Activated CD4-positive, alpha-beta T cell treated with anti-CD3 and anti-CD28 coated beads, Interleukin-2, amount 50 U/mL, for 24 hours (primary cell): ENCODE measurements at regions not wholly inside any gene's neighbourhood (a gene's known extent, or its start where the extent isn't known, plus 50 kb on each side); places are given as distances from the start of the nearest gene placed in this dataset.

Experiments
- DNase-seq, 2 donors: peaks; one replicate each; pipeline ENCODE4 v3.0.0-alpha.2; 2020; ENCODE audit warnings: low read depth in 1 of 2, low spot score in 1 of 2

DNA sequence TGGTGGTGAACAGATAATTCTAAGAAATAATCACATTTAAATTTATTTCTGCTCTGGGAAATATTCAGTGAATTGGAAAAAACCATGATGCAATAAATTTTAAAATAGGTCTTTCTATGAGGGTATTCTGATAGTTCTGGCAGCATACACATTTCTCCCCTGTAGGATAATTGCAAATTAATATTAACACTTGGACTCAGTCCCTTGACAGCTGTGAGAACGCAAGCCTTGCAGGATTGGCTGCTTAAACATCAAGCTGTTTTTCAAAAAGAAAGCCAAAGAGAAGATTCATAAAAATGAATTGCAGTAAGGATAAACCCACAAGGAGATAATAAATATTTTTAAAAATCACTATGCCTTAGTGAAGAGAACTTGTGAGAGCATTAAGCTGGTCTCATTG is 180.0 kb downstream of the MTRR start:
- DNase-seq, result no peak

DNA sequence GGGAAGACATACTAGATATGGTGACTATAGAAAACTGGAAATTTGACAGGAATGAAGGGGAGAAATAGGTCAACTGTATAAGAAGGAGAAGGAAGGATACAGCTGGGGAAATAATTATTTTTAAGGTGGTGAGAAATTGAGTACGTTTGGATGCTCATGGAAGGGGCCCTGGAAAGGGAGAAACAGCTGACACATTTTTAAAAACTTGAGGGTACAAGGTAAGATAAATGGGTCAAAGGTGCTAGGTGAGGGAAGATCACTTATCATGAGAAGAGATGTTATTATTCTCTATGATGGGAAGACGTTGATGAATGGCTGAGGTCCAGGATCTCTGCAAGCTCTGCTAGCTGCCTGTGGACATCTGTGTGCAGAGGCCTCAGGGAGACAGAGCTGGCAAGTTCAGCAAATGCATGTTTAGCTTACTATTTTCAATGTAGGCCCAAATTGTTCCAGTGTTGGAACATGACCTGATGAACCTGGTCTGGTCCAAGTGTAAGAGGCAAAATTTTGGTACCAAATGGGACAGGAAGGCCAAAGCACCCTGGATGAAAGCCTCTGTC is 181.7 kb downstream of the MTRR start:
- no peak for DNase-seq

DNA sequence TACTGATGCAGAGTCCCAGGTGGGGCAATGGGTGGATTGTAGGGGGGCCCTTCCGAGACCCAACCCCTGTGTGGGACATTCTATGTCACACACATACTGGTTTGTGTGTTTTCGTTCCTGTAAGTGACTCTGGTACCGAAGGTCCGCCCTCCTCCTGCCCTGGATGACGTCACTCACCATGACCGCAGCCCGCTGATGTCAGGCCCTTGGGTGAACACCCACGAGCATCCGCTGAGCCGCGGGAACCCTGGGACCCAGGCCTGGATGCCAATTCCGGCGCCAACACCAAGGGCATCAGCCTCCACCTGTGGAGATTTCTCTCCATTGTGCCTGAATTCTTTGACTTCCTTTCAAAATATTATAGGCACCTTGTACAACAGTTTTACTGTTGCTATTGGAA is 184.3 kb downstream of the MTRR start:
- no peak for DNase-seq

DNA sequence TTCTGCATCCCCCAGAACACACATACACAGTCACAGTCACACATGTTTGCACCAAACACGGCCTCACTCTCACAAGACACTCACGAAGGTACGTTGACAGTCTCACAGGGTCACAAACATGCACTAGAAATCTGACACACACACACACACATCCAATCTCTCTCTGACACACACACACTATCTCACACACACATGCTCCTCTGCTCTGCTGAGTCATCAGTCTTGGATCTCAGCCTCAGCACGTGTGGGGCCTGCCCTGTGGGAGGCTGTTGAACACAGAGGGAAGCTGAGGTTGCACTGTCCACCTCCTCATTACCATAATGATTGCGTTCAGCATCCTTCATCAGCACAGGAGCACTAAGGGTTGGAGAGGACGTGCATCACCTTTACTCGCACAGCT is 188.8 kb downstream of the MTRR start:
- DNase-seq, result no peak

DNA sequence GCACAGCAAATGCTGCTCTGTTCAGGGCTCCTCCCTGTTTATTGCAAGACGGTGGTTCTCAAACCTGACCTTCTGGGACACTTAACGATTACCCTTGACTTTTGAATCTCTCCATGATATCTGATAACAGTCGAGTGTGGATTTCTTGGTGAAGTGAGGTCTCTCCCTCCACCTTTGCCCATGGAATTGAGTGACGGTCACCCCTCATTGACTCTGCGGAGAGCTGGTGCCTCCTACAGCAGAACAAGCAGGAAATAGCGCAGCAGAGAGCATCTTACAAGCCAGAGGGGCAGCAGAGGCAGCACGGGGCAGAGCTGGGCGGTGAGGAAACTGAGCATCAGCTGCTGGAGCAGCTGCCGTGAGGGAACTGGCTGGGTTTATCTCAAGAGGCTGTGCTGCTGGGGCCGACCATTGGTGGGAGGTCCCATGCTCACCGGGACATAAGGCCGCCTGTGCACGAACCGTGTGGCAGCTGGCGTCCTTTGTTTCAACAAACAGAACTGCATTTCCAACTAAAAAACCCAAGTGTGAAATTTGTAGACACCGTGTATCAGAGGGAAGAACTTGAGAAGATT is 189.8 kb downstream of the MTRR start:
- DNase-seq, result no peak

DNA sequence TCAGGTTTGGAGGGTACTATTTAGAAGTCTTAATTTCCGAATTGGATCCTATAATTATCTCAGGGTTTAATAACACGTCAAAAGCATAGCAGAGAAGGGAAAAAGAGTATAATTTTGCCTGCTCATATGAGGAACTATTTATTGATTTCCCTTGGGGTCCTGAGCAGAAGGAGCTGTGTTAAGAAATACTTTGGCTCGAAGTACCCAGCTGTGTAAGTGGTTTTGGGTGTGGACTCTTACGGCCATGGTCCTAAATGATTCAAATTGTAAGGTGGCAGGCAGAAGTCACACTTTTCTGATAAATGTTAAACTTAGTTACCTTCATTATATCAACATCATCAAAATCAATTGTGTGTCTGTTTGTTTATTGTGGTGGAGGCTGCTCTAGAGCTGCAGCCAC is 190.4 kb downstream of the MTRR start:
- no peak for DNase-seq

DNA sequence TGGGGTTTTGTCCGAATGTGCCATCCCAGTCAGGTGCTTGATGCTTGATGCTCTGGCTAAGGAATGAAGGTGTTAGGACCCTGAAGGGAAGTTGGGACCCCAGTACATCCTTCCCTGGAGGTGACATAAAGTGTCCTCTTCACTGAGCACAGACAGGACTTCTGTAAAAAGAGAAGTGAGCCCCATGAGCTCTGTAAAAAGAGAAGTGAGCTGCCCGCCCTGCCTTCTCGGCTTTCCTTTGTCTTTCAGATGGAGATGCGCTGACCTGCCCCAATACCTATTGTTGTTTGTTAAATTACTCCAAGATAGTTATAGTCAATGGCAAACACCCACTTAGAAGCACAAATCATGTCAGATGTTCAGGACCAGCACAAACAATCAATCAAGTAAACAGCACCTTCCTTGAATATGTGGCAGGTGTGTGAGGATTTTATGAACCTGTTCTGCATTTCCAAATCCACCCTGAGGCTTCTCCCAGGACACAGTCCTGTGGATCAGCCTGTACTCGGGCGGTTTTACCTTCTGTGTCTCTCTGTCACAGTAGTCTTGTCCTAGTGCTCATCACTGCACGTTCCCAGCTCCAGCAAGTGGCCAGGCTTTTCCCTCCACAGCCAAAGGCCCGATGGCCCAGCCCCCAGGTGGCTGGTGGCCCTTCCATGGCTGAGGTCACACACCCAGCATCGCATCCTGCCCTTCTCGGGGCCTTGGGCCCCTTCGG is 191.4 kb downstream of the MTRR start:
- DNase-seq, result no peak

DNA sequence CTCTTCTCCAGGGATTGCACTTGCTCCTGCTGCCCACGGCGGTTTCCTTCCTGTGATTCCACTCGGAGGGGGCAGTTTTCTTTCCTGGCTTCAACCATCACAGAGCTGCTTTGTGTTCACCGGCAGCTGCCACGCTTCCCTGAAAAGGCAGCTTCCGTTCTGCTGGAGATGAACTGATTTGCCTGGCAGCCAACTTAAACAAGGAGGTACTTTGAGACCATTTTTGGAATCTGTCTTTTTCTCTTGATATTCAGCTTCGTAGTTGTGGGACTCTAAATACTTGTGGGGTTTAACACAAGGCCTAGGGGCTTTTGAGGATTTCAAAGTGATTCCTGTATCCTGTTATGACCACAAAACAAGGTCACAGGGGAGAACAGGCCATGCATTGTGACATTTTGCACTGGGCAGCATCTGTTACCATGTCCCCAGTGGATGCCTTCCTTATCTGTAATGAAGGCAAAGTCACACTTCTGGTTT is 192.0 kb downstream of the MTRR start:
- no peak for DNase-seq

DNA sequence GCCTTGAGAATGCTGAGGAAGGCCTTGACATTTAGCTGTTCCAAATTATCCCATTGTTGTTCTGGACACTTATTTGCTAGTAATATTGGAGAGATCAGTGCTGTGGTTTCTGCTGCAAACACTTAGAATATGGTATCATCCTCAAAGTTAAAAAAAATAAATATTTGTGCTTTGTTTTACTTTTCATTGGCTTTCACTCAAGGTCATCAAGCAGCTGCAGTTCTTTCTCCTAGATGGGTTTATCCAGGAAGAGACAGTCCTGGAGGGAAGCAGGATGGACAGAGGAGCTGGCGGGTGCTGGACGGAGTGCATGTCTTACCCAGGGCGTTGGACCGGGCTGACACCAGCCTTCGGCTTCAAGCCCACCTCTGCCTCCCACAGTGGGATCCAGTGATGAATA is 193.6 kb downstream of the MTRR start:
- no peak for DNase-seq

DNA sequence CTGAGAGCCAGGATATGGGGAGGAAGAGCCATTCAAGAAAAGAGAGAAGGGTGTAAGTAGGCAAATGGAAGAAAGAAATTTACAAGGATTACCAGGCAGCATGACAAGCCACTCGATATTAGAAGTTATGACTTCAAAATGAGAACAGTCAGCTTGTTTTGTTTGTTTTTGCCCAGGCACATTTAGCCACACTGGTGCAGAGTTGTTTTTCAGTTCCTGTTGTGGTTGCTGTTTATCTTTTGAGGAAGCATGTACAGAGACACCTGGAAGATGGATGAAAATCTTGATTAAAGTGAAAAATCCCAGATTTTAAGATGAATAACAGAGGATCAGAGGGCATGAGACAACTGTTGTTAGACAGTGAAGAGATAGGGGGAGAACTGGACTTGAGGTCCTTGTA is 199.1 kb downstream of the MTRR start:
- no peak for DNase-seq

DNA sequence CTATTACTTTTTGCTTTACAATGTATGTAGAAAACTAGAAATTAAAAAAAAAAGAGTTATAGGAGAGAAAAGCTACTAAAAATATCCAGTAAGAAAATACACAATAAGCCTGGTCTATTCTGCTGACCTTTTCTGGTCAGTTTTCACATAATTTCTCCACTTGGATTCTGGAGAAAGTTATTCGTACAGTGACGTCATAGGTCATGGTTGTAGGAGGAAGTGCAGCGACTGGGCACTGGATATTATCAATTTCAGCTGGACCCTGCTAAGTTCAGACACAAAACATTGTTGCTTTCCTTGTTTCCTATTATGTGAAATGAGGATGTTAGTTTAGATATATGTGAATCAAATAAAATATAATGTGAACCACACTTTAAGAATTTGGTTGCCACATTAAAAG is 201.2 kb downstream of the MTRR start:
- no peak for DNase-seq

DNA sequence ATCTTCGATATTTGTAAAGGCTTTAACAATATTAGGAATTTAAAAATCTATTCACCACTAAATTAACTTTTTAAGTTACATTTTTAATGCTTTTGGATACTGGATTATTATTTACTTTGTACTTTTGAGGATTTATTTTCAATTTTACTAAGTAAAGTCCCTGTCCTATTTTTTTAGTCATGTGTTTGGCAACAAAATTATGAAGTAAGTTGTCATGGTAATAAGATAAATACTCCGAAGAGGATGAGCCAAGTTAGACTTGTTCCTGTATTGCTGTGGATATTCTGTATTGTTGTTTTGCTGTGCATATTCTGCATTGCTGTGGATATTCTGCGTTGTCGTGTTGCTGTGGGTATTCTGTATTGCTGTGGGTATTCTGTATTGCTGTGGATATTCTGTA is 210.1 kb downstream of the MTRR start:
- no peak for DNase-seq

DNA sequence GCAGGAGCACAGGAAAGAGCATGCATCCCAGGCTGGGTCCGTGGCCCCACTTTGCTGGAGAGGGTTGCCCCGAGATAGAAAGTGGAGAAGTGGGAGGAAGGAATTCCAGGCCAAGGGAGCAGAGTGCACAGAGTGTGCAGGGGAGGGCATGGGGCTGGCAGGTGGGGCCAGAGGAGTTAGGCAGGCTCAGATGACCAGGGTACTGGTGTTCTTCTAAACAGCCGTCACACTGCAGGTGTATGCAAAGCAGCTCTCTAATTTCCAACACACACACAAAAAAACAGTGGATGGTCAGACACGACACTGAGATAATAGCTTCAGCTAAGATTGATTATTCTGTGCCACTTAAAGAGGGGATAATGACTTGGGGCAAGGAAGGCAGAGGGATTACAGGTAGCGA is 212.2 kb downstream of the MTRR start:
- no peak for DNase-seq

DNA sequence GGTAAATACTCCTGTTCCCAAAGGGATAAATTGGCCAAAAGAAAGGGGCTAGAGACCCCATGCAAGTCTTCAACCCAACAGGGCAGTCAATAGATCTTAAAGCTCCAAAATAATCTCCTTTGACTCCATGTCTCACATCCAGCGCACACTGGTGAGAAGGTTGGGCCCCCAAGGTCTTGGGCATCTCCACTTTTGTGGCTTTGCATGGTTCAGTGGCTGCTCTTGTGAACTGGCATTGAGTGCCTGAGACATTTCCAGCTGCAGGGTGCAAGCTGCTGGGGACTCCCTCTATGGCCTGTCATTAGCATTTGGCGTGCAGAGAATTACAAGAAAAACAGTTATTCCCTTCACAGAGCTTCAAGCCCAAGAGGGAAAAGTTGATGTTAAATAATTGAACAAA is 224.7 kb downstream of the MTRR start:
- no peak for DNase-seq

DNA sequence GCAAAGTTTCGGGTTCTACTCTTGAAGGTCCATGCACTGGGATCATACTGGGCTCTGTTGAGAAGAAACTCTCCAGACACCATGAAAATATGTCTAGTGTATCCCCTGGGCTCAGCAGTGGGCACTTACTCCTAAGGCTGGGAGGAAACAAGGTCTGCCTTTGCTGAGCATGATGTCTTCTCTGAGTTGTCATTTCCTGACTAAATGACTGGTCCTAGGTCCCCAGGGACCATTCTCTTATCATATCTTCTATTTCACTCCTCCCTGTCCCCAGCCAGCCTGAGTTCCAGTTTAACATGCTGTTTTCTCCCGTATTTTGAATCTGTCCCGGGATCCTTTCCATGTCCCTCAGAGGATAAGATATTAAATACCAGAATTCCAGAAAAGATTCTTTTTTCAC is 225.4 kb downstream of the MTRR start:
- no peak for DNase-seq

DNA sequence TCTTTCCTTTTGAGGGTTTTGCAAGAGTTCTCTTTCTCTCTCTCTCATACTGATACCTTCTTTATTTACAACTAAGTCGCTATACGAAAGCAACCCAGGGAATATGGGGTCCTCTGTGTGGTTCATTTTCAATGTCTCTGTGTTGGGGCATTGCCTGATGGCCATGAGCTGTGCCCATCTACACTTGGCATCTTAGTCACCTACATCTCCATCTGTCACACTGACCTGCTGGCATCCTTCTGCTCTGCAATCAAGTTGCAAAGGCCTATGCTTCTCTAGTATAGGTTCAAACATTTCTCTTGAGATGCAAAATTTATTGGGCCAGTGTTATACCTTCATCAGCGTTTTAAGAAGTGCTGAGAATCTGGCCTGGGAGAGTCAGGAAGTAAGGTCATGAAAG is 228.2 kb downstream of the MTRR start:
- no peak for DNase-seq

DNA sequence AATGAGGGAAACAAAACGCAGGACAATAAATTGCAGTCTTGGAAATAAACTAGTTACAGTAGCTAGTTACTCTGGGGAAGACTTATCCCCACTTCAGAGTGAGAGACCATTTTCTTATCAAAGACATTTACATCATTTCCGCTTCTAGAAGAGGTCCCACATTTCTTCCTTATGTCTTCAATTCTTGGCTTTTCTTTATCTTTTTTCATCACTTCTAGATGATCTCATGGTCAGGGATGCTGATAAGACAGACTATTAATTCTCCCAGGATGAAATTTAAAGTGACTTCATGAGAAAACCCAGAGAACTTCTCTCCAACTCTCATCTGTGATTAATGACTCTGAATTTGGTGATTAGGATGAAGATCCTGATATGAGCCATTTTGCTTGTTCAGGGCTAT is 229.1 kb downstream of the MTRR start:
- no peak for DNase-seq

DNA sequence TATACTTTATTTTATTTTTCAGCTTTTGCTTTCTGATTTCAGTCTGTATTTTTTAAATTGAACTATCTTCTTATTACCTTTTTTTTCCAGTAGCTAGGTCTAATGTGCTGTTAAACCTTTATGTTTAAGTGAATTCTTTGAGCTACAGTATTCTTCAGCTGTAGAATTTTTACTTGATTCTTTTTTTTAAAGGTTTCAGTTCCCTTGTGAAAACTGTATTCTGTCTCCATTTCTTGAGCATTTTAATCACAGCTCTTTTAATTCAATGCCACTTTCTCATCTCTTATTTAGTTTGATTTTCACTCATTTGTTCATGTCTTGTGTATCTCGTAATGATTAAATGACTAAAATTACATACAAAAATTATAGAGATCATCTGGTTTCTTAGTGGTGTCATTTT is 233.8 kb downstream of the MTRR start:
- no peak for DNase-seq

DNA sequence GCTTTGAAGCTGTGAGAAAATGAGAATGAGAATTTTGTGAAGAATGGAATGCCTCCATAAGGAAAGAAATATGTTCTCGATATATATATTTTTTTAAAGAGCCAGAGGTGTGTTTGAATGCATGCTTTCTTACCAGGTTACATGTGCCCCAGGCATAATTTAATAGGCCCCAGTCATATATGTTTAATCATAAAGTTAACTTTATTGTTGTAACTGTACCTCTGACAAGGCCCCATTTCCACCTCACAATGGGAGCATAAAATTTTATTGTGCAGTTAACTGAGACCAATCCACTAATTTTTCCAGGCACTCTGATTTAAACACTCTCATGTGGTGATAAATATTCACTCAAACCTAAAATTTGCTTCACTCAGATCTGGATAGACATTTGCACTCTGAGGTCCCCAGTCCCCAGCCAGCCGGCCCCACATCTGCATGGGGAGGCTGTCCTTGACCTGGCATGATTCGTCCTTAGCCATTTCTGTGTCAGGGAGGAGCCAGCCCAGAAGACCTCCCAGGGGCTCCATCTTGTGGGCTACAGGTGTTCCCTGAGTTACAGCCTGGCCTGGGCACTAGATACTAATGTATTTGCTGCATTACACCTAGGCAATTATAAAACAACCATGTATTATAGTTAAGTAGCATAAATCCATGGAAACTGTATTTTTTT is 245.8 kb downstream of the MTRR start:
- DNase-seq, result no peak

DNA sequence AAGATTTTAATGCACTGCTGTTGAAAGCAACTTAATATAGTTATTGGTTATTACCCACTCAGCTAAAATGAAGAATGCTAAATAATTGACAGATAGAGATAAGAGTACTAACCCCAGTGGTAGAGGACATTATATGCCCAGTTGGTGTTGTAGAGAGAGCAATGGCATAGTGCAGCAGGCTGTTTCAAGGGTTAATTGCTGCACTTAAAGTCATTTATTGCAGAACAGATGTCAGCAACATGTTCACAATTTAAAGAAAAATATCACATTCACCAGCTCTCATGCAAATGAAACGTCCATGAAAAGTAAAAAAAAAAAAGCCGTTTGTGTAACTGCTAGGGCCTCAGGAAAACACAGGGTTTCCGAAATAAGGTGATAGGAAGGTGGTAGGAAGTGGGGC is 254.6 kb downstream of the MTRR start:
- no peak for DNase-seq

DNA sequence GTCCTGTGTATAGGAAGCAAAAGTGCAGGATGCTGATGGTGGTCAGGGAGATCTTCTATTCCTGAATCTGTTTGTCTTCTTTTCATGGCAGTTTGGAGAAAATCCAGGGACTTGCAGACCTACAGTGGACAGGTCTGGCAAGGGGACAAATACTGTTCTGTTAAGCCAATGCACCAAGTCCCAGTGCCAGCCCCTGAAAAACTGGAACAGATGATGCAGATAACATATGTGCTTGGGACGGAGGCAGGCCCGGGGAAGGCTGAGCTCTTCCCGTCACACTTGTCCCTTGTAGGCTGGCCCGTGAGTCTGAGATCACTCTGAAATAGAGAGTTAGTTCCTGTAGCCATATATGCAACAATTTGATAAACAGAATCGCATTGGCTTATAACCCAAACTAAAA is 265.7 kb downstream of the MTRR start:
- DNase-seq, result no peak

DNA sequence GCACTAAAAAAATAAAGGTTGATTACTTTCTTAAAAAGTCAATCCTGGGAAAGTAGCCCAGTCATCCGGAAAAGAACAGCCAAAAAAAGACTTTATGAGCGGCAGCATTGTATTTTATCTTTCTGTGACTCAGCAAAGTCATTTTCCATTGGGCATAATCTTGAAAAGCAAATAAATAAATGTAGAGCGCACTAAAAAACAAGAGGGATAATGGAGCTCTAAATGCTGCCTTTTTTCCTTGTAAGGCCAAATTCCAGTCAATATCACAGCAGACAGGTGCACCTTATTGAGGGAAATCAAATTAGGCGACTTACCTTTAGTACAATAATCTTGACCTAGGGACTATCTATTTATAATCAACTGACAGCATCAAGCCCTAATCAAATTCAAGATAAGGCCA is 266.8 kb downstream of the MTRR start:
- no peak for DNase-seq
